Stimulated activated naive B cell treated with anti-CD40 and anti-IgM and Interleukin-4, amounts not matched to agents 10 μg/mL and 1 μg/mL and 100 μg/mL, for 72 hours (primary cell): ENCODE measurements at regions not wholly inside any gene's neighbourhood (a gene's known extent, or its start where the extent isn't known, plus 50 kb on each side); places are given as distances from the start of the nearest gene placed in this dataset.

Source experiments
- ATAC-seq, 2 donors: fragments of 150-1000 bp; cut with Tn5 transposase; replicated peaks; 2 replicates each; pipeline ENCODE4 v1.10.0; 2021; ENCODE audit warnings: moderate library complexity in 1 of 2
- DNase-seq: peaks from one replicate; pipeline ENCODE4 v3.0.0; 2021
- H3K27ac Mint-ChIP-seq: one replicate; pipeline ENCODE4 v1.8.0; 2022; ENCODE audit warnings: mild to moderate bottlenecking, mixed read lengths
- H3K27me3 Mint-ChIP-seq, 2 donors: one replicate each; pipeline ENCODE4 v1.8.0; 2022; ENCODE audit warnings: mixed read lengths in 2 of 2
- H3K36me3 Mint-ChIP-seq, 2 donors: one replicate each; pipeline ENCODE4 v1.8.0; 2022; ENCODE audit warnings: mixed read lengths in 2 of 2, mild to moderate bottlenecking in 1 of 2
- H3K4me1 Mint-ChIP-seq, 2 donors: one replicate each; pipeline ENCODE4 v1.8.0; 2022; ENCODE audit warnings: mixed read lengths in 2 of 2, mild to moderate bottlenecking in 1 of 2
- H3K4me3 Mint-ChIP-seq, 2 donors: one replicate each; pipeline ENCODE4 v1.8.0; 2022; ENCODE audit warnings: mild to moderate bottlenecking in 2 of 2, mixed read lengths in 2 of 2, moderate library complexity in 1 of 2
- H3K9me3 Mint-ChIP-seq, 2 donors: one replicate each; pipeline ENCODE4 v1.8.0; 2022; ENCODE audit warnings: mixed read lengths in 2 of 2, mild to moderate bottlenecking in 1 of 2

- H3K36me3 Mint-ChIP-seq, result peaks cover 0 to 4% of the 10 kb centered on the region in 2 donors
- H3K27ac Mint-ChIP-seq, result no peak overlapping the region
- no peak overlapping the region for H3K4me3 Mint-ChIP-seq
- peaks cover 17 to 24% of the 10 kb centered on the region in 2 donors for H3K27me3 Mint-ChIP-seq
- DNase-seq (no peak), ATAC-seq (no peak)
- no peaks in the 10 kb centered on the region for H3K4me1 Mint-ChIP-seq
- peaks cover 6% of the 10 kb centered on the region in 2 donors for H3K9me3 Mint-ChIP-seq
Observed at GRCh38 chr2:196499686-196500085, 139.8 kb upstream of the CCDC150 start.

- H3K27ac Mint-ChIP-seq, result no peak overlapping the region
- no peak overlapping the region for H3K4me3 Mint-ChIP-seq
- DNase-seq (no peak), ATAC-seq (no peak)
- no peaks in the 10 kb centered on the region for H3K4me1 Mint-ChIP-seq
- H3K27me3 Mint-ChIP-seq, result peaks cover 17 to 20% of the 10 kb centered on the region in 2 donors
- peaks cover 6% of the 10 kb centered on the region in 2 donors for H3K9me3 Mint-ChIP-seq
- peaks cover 0 to 4% of the 10 kb centered on the region in 2 donors for H3K36me3 Mint-ChIP-seq
Observed at GRCh38 chr2:196500686-196501431, 138.7 kb upstream of the CCDC150 start.

- peaks cover 17 to 22% of the 10 kb centered on the region in 2 donors for H3K27me3 Mint-ChIP-seq
- no peak for ATAC-seq
- no peak overlapping the region for H3K27ac Mint-ChIP-seq
Observed at GRCh38 chr2:196501836-196502235, 137.7 kb upstream of the CCDC150 start.

GRCh38 chr2:196502386-196502785, 137.1 kb upstream of the CCDC150 start:
- Mint-ChIP-seq H3K4me1 (no peaks in the 10 kb centered on the region), H3K4me3 (no peak overlapping the region), H3K27me3 (peaks cover 16 to 22% of the 10 kb centered on the region in 2 donors), H3K9me3 (peaks cover 6% of the 10 kb centered on the region in 2 donors), H3K27ac (no peak overlapping the region), H3K36me3 (peaks cover 0 to 4% of the 10 kb centered on the region in 2 donors)
- DNase-seq (no peak), ATAC-seq (no peak)

More at GRCh38 chr2:196501836-196502235, 137.7 kb upstream of the CCDC150 start:
- no peak overlapping the region for H3K4me3 Mint-ChIP-seq
- no peak for DNase-seq
- peaks cover 6% of the 10 kb centered on the region in 2 donors for H3K9me3 Mint-ChIP-seq
- no peaks in the 10 kb centered on the region for H3K4me1 Mint-ChIP-seq
- peaks cover 0 to 4% of the 10 kb centered on the region in 2 donors for H3K36me3 Mint-ChIP-seq

- Mint-ChIP-seq H3K27me3 (peaks cover 11 to 26% of the 10 kb centered on the region in 2 donors), H3K4me1 (no peaks in the 10 kb centered on the region), H3K36me3 (peaks cover 0 to 4% of the 10 kb centered on the region in 2 donors), H3K9me3 (peaks cover 6% of the 10 kb centered on the region in 2 donors), H3K4me3 (no peak overlapping the region), H3K27ac (no peak overlapping the region)
- ATAC-seq (no peak), DNase-seq (no peak)
Observed at GRCh38 chr2:196503398-196503797, 136.1 kb upstream of the CCDC150 start.

DNA sequence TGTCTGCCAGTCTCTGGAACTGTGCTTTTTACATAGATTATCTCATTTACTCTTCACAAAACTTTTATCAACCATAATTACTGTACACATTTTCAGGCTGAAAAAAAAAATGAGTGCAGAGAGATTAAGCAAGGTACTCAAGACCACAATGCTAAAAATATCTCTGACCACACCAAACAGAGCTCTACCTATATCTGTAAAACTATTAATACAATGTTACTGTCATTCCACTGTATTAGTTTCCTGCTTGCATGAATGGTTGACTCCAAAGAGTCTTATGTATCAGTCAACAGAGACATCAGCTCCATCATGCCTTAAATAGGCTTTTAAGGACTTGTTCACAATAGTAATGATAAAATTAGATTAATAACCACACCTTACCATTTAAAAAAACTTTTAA, 134.7 kb upstream of the CCDC150 start:
- H3K36me3 Mint-ChIP-seq, result no peaks in the 10 kb centered on the region
- no peak overlapping the region for H3K27ac Mint-ChIP-seq
- ATAC-seq (no peak), DNase-seq (no peak)
- H3K4me3 Mint-ChIP-seq, result no peak overlapping the region
- no peaks in the 10 kb centered on the region for H3K4me1 Mint-ChIP-seq
- no peaks in the 10 kb centered on the region for H3K9me3 Mint-ChIP-seq
- peaks cover 8 to 26% of the 10 kb centered on the region in 2 donors for H3K27me3 Mint-ChIP-seq

- no peaks in the 10 kb centered on the region for H3K4me1 Mint-ChIP-seq
- no peaks in the 10 kb centered on the region for H3K9me3 Mint-ChIP-seq
- ATAC-seq, result no peak
- no peak for DNase-seq
- H3K27me3 Mint-ChIP-seq, result peaks cover 6 to 13% of the 10 kb centered on the region in 2 donors
- H3K4me3 Mint-ChIP-seq, result no peak overlapping the region
- H3K36me3 Mint-ChIP-seq, result no peaks in the 10 kb centered on the region
- H3K27ac Mint-ChIP-seq, result no peak overlapping the region
Observed at GRCh38 chr2:196510246-196510645, 129.3 kb upstream of the CCDC150 start.

GRCh38 chr2:196511258-196512168, 128.0 kb upstream of the CCDC150 start:
- ATAC-seq, result no peak
- no peaks in the 10 kb centered on the region for H3K4me1 Mint-ChIP-seq
- H3K4me3 Mint-ChIP-seq, result no peak overlapping the region
- no peak overlapping the region for H3K27ac Mint-ChIP-seq
- no peaks in the 10 kb centered on the region for H3K36me3 Mint-ChIP-seq
- H3K9me3 Mint-ChIP-seq, result no peaks in the 10 kb centered on the region
- peaks cover 6 to 8% of the 10 kb centered on the region in 2 donors for H3K27me3 Mint-ChIP-seq
- DNase-seq, result no peak

GRCh38 chr2:196513796-196514526, 125.6 kb upstream of the CCDC150 start:
- DNase-seq (no peak), ATAC-seq (no peak)
- peaks cover 8 to 12% of the 10 kb centered on the region in 2 donors for H3K27me3 Mint-ChIP-seq
- no peaks in the 10 kb centered on the region for H3K9me3 Mint-ChIP-seq
- H3K4me1 Mint-ChIP-seq, result no peaks in the 10 kb centered on the region
- no peaks in the 10 kb centered on the region for H3K36me3 Mint-ChIP-seq
- H3K27ac Mint-ChIP-seq, result no peak overlapping the region
- no peak overlapping the region for H3K4me3 Mint-ChIP-seq

GRCh38 chr2:196514641-196515040, 124.9 kb upstream of the CCDC150 start:
- no peaks in the 10 kb centered on the region for H3K9me3 Mint-ChIP-seq
- H3K27ac Mint-ChIP-seq, result no peak overlapping the region
- ATAC-seq, result no peak

DNA sequence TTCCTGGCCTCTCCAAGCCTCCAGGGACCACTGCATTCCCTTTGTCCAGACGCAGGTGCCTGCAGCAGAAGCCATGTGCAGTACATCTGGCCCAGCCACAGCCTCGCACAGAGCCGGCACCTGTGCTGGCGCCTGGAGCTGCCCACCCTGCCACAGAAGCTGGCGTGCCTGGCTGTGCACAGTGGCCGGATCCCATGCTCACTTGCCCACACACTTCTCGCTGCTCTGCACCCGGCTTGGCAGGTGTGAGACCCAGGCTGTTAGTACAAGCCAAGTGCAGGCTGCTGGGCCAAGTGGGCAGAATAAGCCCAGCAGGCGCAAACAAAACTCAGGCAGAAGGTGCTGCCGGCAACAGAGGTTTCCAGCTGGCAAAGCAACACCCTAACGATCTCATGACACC, 124.5 kb upstream of the CCDC150 start:
- DNase-seq (no peak), ATAC-seq (no peak)
- no peak overlapping the region for H3K27ac Mint-ChIP-seq
- H3K4me3 Mint-ChIP-seq, result no peak overlapping the region
- H3K9me3 Mint-ChIP-seq, result no peaks in the 10 kb centered on the region
- peaks cover 8% of the 10 kb centered on the region in 2 donors for H3K27me3 Mint-ChIP-seq
- no peaks in the 10 kb centered on the region for H3K36me3 Mint-ChIP-seq
- H3K4me1 Mint-ChIP-seq, result no peaks in the 10 kb centered on the region

More at GRCh38 chr2:196514641-196515040, 124.9 kb upstream of the CCDC150 start:
- no peak for DNase-seq
- Mint-ChIP-seq H3K4me1 (no peaks in the 10 kb centered on the region), H3K27me3 (peaks cover 8 to 12% of the 10 kb centered on the region in 2 donors), H3K4me3 (no peak overlapping the region), H3K36me3 (no peaks in the 10 kb centered on the region)

DNA sequence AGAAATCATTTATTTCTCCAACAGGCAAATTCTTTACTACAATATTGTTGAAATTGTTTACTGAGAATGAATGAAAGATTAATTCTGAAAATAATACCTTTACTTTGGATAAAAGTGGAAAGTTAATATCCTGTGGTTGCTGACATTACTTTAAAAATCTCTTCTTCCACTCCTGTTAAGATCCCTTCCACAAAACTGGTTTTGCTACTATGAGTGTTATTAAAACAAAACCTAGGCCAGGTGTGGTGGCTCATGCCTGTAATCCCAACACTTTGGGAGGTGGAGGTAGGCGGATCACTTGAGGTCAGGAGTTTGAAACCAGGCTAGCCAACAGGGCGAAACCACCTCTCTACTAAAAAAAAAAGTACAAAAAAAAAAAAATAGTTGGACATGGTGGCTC, 123.9 kb upstream of the CCDC150 start:
- ATAC-seq (no peak), DNase-seq (no peak)
- Mint-ChIP-seq H3K4me3 (no peak overlapping the region), H3K9me3 (no peaks in the 10 kb centered on the region), H3K27me3 (peaks cover 7 to 8% of the 10 kb centered on the region in 2 donors), H3K4me1 (no peaks in the 10 kb centered on the region), H3K36me3 (no peaks in the 10 kb centered on the region), H3K27ac (no peak overlapping the region)

GRCh38 chr2:196516564-196516963, 123.0 kb upstream of the CCDC150 start:
- Mint-ChIP-seq H3K9me3 (no peaks in the 10 kb centered on the region), H3K4me3 (no peak overlapping the region), H3K36me3 (no peaks in the 10 kb centered on the region), H3K4me1 (no peaks in the 10 kb centered on the region), H3K27me3 (peaks cover 7 to 8% of the 10 kb centered on the region in 2 donors), H3K27ac (no peak overlapping the region)
- DNase-seq (no peak), ATAC-seq (no peak)

DNA sequence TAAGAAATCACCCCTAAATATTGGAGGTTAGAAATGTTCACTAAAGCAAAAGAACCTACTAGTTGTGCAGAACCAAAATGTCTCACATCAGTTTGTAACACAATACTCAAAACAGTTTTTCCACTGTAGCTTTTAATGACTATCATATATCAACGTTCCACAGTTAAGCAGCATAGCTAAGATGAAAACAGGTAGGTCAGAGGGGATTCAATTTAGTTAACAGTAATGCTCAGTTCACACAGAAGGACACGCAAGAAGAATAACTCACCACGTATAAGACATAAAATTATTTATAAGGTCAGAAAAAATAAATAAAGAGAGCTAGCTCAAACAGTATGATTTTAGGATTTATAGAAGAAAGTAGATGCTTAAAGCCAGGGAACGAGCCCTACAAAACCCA, 118.9 kb upstream of the CCDC150 start:
- ATAC-seq, result no peak
- H3K9me3 Mint-ChIP-seq, result no peaks in the 10 kb centered on the region
- H3K36me3 Mint-ChIP-seq, result no peaks in the 10 kb centered on the region
- H3K4me1 Mint-ChIP-seq, result no peaks in the 10 kb centered on the region
- H3K27ac Mint-ChIP-seq, result no peak overlapping the region
- no peak for DNase-seq
- peaks cover 4 to 7% of the 10 kb centered on the region in 2 donors for H3K27me3 Mint-ChIP-seq
- H3K4me3 Mint-ChIP-seq, result no peak overlapping the region
